ENCODE measurements at regions not wholly inside any gene's neighbourhood (a gene's known extent, or its start where the extent isn't known, plus 50 kb on each side); places are given as distances from the start of the nearest gene placed in this dataset.

DNA sequence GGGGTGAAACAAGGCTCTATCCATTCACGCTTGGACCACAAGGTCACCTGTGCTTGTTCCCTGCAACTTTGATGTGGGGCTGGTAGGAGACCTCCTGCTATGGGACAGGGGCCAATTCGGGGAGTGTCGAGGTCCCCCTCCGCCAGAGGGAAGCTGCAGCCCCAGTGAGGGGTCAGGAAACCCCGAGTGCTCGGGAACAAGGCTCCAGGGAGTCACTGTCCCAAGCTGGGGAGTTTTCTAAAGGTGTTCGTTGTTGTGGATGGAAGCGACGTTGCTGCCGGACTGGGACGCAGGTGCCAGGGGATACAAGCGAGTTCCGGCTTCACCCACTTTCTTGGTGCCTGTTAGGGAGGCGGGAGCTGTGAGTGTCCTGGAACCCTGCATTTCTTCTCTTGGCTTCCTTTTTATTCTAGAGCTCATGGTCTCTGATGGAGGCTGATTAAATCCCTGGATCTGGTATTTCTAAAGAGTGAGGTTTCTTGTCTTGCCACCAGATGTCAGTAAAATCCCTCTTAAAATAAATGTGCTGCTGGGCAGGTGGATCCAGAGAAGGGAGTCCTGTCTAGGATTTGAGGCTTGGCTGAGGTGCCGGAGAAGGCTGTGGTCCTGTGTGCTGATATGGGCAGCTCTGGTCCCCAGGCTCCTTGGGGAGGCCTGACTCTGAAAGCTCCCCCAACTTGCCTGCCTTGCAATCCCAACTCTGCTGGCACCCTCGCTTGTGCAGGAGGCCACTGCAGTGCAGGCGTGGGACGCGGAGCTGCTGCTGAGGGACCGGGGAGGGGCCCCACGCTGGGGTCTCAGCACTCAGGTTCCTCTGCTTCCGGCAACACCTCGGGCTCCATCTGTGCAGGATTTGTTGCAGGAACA is 153.9 kb downstream of the TEX29 start:
- no peak for DNase-seq (ENCODE audit: low read depth in 2 of 2, low spot score in 1 of 2)

- no peak for DNase-seq (ENCODE audit: low read depth in 2 of 2, low spot score in 1 of 2)
Observed at GRCh38 chr13:111475488-111475887, 155.0 kb downstream of the TEX29 start.

- no peak for DNase-seq (ENCODE audit: low read depth in 2 of 2, low spot score in 1 of 2)
Observed at GRCh38 chr13:111476197-111476596, 155.8 kb downstream of the TEX29 start.

- no peak for DNase-seq (ENCODE audit: low read depth in 2 of 2, low spot score in 1 of 2)
Observed at GRCh38 chr13:111479412-111479811, 159.0 kb downstream of the TEX29 start.

GRCh38 chr13:111480503-111480902 is 160.1 kb downstream of the TEX29 start:
- DNase-seq (ENCODE audit: low read depth in 2 of 2, low spot score in 1 of 2), result no peak

GRCh38 chr13:111480976-111481375 is 160.5 kb downstream of the TEX29 start:
- no peak for DNase-seq (ENCODE audit: low read depth in 2 of 2, low spot score in 1 of 2)

DNA sequence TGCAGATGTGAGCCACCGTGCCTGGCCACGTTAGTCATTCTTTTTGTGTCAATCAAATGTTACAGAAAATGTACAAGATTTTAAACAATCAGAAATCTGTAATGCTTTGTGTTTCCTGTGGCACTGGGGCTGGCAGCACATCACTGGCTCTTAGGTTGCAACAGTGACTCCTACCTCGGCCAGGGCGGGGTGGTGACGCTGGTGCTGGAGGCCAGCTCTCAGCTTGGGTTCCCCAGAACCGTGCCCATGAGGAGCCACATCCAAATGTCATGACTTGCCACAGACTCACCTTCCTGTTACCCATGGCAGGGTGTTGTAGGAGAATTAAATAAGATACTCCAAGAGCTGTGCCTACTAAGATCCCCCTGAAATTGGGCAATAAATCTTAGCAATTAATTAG is 161.7 kb downstream of the TEX29 start:
- DNase-seq (ENCODE audit: low read depth in 2 of 2, low spot score in 1 of 2), result no peak

- no peak for DNase-seq (ENCODE audit: low read depth in 2 of 2, low spot score in 1 of 2)
Observed at GRCh38 chr13:111482806-111483620, 162.6 kb downstream of the TEX29 start.

DNA sequence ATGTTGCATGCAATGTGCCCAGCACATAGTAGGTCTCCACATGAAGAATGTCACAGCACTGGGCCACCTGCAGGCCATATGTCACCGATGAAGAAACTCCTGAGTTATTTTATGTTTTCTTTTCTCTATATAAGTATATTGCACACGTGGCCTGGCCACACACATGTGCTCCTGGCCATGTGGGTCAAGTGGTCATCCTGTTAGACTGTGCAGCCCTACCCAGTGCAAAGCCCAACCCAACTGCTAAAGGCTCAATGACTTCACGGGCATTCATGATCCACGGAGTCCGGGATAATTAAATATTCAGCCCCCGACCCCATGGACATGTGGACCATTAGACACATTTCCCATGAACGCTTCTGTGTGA is 163.2 kb downstream of the TEX29 start:
- no peak for DNase-seq (ENCODE audit: low read depth in 2 of 2, low spot score in 1 of 2)

DNA sequence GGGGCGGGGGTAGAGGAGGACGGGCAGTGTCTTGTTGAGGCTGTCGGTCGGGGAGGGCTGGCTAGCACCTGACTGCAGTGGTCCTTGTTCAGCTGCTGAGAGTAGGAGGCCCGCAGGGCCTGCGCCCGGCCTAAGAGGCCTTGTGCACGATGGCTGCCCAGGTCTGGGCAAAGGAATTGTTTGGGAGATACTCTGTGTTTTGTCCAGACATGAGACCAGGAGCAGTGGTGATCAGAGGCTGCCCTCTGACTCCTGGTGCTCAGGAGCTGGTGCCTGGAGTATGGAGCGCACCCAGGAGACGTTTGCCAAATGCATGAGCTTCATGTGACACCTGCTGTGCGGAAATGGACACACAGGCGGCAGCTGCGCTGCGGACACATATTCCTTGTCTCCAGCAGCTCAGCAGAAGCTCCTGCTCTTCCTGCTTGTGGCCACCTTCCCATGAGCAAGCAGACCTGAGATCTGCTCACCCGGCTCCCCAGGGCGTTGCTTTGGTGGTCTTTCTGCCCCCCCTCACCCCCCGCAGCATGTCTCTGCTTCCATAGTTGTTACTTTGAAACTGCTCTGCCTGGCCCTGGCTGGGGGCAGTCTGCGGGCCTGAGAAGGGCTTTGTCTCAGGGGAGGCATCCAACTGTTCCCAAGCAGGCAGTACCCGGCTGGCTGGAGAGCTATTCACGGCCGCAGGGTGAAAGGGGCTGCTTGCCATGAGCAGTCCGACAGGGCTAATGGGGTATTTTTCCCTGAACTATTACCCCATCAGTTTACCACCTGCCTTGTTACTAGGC is 163.9 kb downstream of the TEX29 start:
- DNase-seq (ENCODE audit: low read depth in 2 of 2, low spot score in 1 of 2), result no peak

- DNase-seq (ENCODE audit: low read depth in 2 of 2, low spot score in 1 of 2), result no peak
Observed at GRCh38 chr13:111484959-111485358, 164.5 kb downstream of the TEX29 start.

DNA sequence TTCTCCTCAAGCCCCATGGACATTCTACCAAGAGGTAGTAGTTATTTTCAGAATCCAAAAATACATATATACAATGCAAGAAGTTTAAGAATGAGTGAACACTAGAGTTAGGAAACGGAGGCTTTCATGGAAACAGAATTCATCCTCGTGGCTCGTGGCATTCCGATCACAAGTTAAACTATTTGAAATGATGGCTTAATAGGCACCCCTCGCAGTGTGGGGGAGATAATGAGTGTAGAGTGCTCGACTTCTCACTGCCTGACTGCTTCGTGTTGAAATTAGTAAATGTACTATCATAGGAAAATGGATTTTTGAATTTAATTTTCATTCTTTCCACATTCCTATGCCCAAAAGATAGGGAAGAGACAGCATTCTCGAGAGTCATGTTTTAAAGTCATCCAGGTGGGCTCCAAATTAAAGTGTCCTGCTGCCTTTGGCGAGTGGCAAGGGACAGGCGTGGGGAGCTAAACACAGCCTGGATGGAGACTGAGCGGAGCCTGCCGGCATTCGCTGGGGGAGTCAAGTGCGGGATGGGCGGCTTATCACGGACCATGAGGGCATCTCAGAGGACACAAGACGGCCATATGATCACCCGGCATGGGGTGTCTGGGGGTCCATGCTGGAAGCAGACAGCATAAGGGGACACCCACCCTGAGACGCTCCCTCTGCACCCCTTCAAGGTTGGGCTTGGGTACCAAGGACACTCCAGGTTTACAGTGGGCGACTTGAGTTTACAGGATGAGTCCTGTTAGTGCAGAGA is 165.2 kb downstream of the TEX29 start:
- no peak for DNase-seq (ENCODE audit: low read depth in 2 of 2, low spot score in 1 of 2)

DNA sequence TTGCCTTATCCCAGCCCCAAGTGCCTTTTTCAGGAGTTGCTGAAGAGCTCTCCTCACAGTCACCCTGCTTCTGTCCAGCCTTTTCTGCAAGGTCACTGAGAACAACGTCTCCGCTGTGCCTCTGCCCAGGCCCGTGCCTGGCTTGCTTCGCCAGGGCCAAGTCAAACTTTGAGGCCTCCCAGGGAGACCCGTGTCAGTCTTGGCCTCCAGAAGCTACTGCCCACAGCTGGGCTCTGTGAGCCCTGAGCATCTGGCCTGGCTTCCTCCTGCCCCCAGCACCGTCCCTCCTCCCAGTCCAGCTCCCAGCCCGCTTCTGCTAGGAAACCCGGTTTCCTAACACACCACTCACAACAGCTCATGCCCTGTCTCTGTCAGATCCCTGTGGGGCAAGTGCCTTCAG is 165.9 kb downstream of the TEX29 start:
- no peak for DNase-seq (ENCODE audit: low read depth in 2 of 2, low spot score in 1 of 2)

DNA sequence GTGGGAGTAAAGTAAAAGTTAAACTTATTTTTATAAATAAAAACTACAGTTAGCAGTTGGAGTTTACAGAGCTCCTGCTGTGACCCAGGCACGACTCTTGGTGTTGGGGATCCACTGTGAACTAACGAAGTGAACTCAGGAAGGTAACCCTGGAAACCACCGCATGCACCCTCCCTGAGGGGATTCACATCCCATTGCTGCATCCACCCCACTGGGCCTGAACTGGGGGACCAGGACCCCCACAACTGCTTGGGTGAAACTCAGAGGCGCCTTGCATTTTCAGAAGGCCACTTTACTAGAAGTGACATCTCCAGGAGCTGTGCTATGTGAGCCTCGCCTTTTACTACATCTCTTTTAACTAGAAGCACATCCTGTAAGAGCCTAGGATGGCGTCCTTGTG is 166.4 kb downstream of the TEX29 start:
- no peak for DNase-seq (ENCODE audit: low read depth in 2 of 2, low spot score in 1 of 2)

DNA sequence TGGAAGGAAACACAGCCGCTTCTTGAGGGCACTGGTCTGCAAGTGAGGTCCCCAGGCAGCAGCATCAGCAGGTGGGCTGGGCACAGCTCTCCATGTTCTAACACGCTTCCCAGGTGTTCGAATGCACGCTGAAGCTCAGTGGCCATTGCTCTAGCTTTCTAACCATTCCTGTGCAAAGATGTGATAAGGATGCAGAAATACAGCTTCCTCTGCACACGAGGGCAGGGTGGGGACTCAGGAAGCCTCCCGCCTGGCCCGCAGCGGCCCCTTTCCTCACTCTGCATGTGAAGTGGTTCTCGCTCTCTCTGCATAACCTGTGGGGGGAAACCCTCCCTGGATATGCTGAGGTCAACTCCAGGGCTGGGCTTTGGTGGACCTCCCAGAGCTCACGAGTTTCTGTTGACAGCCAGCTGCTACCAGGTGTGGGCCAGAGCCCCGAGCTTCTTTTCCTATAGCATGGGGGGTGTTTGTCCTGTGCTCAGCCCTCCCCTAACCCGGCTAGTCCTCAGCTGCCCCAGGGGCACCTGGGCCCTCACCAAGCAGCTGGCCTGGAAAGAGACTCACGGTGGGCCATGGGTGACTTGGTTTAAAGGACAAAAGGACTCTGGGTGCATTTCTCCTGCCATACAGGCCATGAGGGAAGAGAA is 168.2 kb downstream of the TEX29 start:
- DNase-seq (ENCODE audit: low read depth in 2 of 2, low spot score in 1 of 2), result no peak

GRCh38 chr13:111489301-111489700 is 168.9 kb downstream of the TEX29 start:
- no peak for DNase-seq (ENCODE audit: low read depth in 2 of 2, low spot score in 1 of 2)

GRCh38 chr13:111490611-111491010 is 170.2 kb downstream of the TEX29 start:
- DNase-seq (ENCODE audit: low read depth in 2 of 2, low spot score in 1 of 2), result no peak

DNA sequence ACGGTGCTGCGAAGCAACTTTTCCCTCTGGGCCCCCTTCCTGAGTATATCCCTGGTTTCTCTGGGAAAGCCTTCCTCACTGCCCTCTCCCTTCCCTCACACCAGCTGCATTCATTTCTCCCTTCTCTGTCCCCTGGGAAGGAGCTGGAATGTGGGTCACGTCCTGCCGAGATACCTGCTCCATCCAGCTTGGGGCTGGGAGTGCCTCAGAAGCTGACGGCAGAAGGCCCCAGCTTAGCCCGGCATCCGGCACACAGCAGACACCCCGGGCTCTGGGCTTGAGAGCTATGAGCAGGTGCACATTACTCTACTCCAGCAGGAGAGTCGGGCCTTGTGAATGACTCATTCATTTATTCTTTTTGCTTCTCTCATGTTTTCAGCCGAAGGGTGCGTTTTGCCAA is 170.6 kb downstream of the TEX29 start:
- DNase-seq (ENCODE audit: low read depth in 2 of 2, low spot score in 1 of 2), result no peak

GRCh38 chr13:111491659-111492058 is 171.2 kb downstream of the TEX29 start:
- no peak for DNase-seq (ENCODE audit: low read depth in 2 of 2, low spot score in 1 of 2)

DNA sequence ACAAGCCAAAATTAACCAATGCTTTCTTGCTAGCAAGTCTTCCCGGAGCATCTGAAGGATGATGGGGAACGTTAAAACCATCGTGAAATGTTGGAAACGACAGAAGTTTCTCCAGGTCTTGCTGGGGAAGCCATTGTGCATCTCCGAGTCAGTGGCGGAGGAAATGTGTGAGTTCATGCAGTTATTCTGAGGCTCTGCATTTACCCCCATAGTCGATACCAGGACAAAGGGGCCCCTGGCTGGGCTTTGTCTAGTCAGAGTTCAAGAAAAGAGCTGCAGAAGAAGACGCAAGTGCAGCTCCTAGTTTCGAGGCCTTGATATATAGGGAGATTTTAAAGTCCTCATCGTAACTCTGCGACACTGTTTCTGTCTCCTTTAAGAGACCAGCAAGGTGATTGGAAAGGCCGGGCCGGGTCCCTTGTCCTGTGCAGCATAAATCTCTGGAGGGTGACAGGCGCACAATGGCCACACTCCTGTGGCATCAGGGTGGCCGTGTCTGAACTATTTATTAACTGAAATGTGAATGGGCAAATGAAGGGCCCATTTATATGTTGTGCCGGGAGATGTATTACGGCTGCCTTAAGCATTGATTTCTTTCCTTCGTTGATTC is 172.0 kb downstream of the TEX29 start:
- DNase-seq (ENCODE audit: low read depth in 2 of 2, low spot score in 1 of 2), result no peak
